ENCODE measurements at regions not wholly inside any gene's neighbourhood (a gene's known extent, or its start where the extent isn't known, plus 50 kb on each side); places are given as distances from the start of the nearest gene placed in this dataset.
"Not testable (repeated sequence)": the region's sequence is repeated elsewhere in the genome, so short reads cannot be mapped to it uniquely, and the experiment has no call there.

DNA sequence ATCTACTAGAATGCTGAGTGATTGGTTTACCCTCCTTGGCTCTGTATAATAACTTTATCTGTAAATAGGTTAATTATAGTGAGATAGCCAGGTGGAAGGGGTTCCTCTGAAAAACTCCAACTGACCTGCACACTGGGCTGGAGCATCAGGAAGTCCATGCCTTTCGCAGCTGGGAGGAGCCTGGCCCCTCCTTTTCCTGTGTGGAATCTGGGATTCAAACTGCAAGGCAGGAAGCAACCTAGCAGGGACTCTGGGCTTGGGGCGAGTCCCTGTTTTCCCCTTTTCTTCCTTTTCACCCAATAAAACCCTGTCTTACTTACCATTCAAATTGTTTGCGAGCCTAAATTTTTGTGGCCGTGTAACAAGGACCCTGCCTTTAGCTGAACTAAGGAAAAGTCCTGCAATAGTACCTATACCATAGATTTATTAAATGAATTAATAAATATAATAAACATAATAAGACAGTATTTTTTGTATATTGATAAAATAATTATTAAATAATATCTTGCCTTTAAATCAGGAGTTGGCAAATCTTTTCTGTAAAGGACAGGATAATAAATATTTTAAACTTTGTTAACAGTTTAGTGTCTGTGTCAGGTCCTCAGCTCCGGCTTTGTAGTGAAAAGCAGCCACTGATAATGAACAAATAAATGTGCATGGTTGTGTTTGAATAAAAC, 406.2 kb upstream of the MMS22L start:
- DNase-seq = no peak

GRCh38 chr6:97697456-97697855, 414.4 kb upstream of the MMS22L start:
- no peak for DNase-seq

DNA sequence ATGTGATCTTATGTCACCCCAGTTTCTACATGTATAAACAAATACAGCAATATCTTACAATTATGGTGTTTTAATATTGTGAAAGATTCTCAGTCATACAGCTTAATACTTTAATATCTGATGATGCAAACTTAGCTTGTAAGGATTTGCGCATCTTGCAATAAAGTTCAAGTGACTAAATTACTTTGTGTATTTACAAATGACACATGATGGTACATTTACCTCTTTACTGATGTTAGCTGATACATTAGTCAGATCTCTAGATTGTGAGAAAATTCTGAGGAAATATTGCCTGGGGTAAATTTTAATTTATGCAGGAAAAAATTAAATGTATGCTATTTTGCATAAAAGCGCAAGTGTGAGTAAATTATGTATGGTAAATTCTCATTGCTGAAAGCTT, 418.8 kb upstream of the MMS22L start:
- DNase-seq = no peak

DNA sequence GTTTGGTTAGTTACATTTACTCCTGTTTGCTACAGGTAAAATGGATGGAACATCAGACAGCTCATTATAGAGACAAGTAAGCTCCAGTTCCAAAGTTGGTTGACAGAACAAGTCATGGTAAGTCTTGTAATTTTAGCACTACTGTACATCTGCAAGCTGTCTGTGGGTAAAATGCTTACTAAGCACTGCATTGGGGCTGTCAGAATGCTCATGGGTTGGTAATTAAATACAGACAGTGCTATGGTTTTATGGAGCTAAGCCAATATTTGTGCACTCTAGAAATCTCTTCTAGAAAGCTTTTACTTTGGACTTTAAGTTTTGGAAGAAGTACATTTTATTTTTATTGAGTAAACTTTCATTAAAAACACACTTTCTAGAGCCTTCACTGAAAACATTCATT, 419.2 kb upstream of the MMS22L start:
- no peak for DNase-seq

GRCh38 chr6:97703661-97704060, 420.6 kb upstream of the MMS22L start:
- DNase-seq = no peak

DNA sequence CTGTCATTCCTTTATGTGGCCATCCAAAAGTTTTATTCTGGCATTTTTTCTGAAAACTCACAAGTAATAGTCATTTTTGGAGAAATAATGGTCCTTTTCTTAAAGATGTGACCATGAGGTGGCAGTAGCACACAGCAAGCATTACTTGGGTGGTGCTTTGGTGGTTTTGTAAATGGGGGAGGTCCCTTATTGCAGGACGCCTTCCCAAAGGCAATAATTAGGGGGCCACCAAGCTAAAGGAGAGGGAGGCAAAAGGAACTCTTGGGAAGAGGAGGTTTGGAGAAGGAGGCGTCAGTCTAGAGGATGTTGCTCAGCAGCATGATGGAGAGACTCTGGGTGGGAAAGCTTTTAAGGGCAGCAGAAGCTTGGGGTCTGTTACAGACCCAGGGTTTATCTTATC, 422.6 kb upstream of the MMS22L start:
- no peak for DNase-seq

- no peak for DNase-seq
These were observed 429.7 kb upstream of the MMS22L start for GRCh38 chr6:97712751-97713150.

DNA sequence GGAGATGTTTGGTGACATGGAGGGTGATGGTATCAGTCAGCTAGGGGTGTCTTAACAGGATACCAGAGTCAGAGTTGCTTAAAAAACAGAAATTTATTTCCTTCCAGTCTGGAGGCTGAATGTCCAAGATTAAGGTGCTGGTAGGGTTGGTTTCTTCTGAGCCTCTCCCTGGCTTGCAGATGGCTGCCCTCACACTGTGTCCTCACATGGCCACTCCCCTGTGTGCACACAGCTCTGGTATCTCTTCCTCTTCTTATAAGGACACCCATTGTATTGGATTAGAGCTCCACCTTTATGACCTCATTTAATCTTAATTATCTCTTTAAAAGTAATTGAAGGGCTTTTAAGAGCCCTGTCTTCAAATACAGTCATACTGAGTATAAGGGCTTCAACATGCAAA, 431.8 kb upstream of the MMS22L start:
- no peak for DNase-seq

GRCh38 chr6:97717086-97717485, 434.1 kb upstream of the MMS22L start:
- DNase-seq = no peak

DNA sequence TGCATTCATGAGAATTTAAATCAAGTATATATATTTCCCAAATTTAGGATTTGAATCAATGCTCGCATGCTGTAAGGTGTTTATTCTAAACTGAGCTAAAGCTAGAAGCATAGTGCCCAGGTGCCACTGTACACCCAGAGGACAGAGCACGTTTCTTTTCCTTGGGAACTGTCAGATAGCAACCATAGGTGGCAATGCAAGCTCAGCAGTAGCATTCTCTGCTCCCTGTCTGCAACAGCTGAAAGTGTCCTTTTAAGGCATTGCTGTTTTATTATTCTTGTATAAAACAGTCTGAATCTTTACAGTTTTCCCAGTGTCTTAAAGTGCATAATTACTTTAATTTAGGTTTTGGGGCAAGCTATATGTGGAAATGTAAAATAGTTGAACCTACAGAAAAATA, 443.4 kb upstream of the MMS22L start:
- DNase-seq = no peak

- no peak for DNase-seq
These were observed 449.0 kb upstream of the MMS22L start for GRCh38 chr6:97732045-97732444.

DNA sequence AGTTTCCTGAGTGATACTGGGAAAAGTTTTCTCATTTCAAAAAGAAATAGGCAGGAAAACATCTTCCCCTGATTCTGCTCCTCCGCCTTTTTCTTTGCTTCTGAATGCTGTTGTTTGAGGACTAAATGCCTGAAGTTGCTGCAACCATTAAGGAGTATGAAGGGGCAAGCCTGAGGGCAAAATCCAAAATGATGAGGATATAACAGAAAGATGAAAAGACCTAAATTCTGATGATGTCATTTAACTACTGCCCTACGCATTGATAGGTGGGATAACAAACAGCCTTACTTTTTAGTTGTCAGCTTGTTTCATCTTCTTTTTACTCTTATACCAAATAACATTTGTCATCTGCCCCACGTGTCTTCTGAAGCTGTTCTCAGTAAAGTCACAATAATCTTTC, 474.6 kb upstream of the MMS22L start:
- DNase-seq = no peak

DNA sequence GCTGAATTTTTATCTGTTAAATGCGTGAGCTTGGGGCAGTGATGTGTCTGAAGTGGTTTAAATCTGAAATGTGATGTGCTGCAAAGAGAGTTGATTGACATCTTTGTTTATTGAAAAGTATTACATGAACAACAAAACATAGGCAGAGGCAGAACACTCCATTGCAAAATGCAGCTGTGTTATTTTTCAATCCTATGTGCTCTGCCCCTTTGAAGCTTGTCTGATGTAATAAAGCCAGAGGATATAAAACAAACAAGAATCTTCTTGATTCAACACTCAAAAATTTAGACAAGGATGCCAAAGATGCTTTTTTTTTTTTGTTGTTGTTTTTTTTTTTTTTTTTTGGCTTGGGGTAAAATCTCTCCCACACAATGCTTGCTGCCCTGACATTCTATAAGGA, 482.4 kb upstream of the MMS22L start:
- DNase-seq = no peak

GRCh38 chr6:97771372-97771771, 488.4 kb upstream of the MMS22L start:
- no peak for DNase-seq

- no peak for DNase-seq
These were observed 492.0 kb upstream of the MMS22L start for GRCh38 chr6:97775012-97775411.

- no peak for DNase-seq
These were observed 495.4 kb upstream of the MMS22L start for GRCh38 chr6:97778290-97779038.

DNA sequence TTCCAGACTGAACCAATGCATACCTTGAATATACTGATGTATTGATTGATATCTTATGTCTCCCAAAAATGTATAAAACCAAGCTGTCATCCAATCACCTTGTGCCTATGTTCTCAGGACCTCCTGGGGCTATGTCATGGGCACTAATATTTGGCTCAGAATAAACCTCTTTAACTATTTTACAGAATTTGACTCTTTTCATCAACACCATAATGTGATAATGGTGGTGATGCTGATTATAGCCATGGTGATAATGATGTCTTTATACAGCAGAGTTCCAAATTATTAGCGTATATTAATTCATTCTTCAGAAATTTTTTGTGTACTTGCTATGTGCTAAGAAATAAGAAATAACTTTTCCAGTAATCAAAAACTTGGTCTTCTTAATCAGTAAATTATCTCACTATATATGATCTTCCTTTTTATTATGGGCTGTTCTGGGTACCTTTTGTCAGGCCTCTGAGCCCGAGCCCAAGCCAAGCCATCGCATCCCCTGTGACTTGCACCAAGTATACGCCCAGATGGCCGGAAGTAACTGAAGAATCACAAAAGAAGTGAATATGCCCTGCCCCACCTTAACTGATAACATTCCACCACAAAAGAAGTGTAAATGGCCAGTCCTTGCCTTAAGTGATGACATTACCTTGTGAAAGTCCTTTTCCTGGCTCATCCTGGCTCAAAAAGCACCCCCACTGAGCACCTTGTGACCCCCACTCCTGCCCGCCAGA, 496.2 kb upstream of the MMS22L start:
- DNase-seq = not testable (repeated sequence)

GRCh38 chr6:97790926-97791590, 508.0 kb upstream of the MMS22L start:
- no peak for DNase-seq

- DNase-seq = no peak
These were observed 522.6 kb upstream of the MMS22L start for GRCh38 chr6:97805596-97805995.

GRCh38 chr6:97812940-97813339, 529.9 kb upstream of the MMS22L start:
- DNase-seq = no peak

GRCh38 chr6:97813889-97814567, 531.0 kb upstream of the MMS22L start:
- no peak for DNase-seq

GRCh38 chr6:97815301-97815812, 532.3 kb upstream of the MMS22L start:
- DNase-seq = no peak
